ENCODE measurements at regions not wholly inside any gene's neighbourhood (a gene's known extent, or its start where the extent isn't known, plus 50 kb on each side); places are given as distances from the start of the nearest gene placed in this dataset.

DNA sequence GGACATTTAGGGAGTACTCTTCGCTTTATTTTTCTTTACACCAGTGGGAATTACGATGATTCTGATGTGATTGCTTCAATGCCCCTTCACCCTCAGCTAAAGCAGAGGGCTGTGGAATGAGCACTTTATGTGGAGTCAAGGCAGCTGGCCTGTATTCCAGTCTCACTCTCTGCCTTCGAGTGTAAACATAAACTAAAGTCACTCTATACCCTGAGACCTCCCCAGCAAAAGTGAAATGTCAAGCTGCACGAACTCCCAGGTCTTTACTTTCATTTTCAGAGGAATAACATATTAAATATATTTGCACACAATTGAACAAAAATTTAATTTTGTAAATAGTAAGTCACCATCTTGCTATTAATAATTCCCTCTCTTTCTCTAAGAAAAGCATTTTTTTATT lies 557.1 kb downstream of the DACH1 start:
- TF ChIP-seq, protein P1, sequence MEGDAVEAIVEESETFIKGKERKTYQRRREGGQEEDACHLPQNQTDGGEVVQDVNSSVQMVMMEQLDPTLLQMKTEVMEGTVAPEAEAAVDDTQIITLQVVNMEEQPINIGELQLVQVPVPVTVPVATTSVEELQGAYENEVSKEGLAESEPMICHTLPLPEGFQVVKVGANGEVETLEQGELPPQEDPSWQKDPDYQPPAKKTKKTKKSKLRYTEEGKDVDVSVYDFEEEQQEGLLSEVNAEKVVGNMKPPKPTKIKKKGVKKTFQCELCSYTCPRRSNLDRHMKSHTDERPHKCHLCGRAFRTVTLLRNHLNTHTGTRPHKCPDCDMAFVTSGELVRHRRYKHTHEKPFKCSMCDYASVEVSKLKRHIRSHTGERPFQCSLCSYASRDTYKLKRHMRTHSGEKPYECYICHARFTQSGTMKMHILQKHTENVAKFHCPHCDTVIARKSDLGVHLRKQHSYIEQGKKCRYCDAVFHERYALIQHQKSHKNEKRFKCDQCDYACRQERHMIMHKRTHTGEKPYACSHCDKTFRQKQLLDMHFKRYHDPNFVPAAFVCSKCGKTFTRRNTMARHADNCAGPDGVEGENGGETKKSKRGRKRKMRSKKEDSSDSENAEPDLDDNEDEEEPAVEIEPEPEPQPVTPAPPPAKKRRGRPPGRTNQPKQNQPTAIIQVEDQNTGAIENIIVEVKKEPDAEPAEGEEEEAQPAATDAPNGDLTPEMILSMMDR (IDR thresholded peaks at IDR 0.05; ENCODE audit: borderline replicate concordance, extremely low read depth, low read length, poor library complexity, severe bottlenecking) = no peak
- TF ChIP-seq EZH2 (IDR thresholded peaks at IDR 0.05; ENCODE audit: borderline replicate concordance, low read depth, low read length, severe bottlenecking) = no peak

Data from DND-41 (cell line).